A673 (cell line): ENCODE measurements at regions not wholly inside any gene's neighbourhood (a gene's known extent, or its start where the extent isn't known, plus 50 kb on each side); places are given as distances from the start of the nearest gene placed in this dataset.

ENCODE experiments used
- BruUV-seq: library from RNA; stranded (reverse); fragments of 400-500 nt; replicated peaks from 2 replicates; lab custom pipeline; 2021; lab: Mats Ljungman, UMichigan
- CTCF ChIA-PET: fragments of 300-600 bp; sonication (Branson Sonifier 250); formaldehyde crosslinking; loops from one replicate; lab custom pipeline; 2022; ENCODE audit warnings: antibody characterized with exemption; lab: Charles Lee
- POLR2A ChIA-PET: fragments of 300-600 bp; sonication (Branson Sonifier 250); formaldehyde crosslinking; loops from one replicate; lab custom pipeline; 2022; ENCODE audit warnings: antibody characterized with exemption; ENCODE audit not compliant: low non-redundant PET; lab: Charles Lee
- DNase-seq: peaks from one replicate; pipeline ENCODE4 v3.0.0-alpha.2; 2015; ENCODE audit warnings: low spot score
- H3K27ac ChIP-seq: fragments of 200-600 bp; sonication (generic); 2 replicates; pipeline ENCODE4 v1.5.1; 2016; ENCODE audit warnings: mixed run types, low read depth, mild to moderate bottlenecking, mixed read lengths, antibody characterized with exemption, low read length; ENCODE audit not compliant: poor library complexity, severe bottlenecking
- H3K27me3 ChIP-seq: fragments of 200-600 bp; sonication (generic); replicated peaks from 2 replicates; pipeline ENCODE4 v1.6.1; 2017; ENCODE audit warnings: mixed run types, low read depth, mild to moderate bottlenecking, mixed read lengths, antibody characterized with exemption, low read length; ENCODE audit not compliant: insufficient read depth, poor library complexity
- H3K36me3 ChIP-seq: fragments of 200-600 bp; sonication (generic); 2 replicates; pipeline ENCODE4 v1.6.1; 2016; ENCODE audit warnings: mixed run types, mild to moderate bottlenecking, mixed read lengths, antibody characterized with exemption, low read length; ENCODE audit not compliant: insufficient read depth, poor library complexity, severe bottlenecking
- H3K4me1 ChIP-seq: fragments of 200-600 bp; sonication (generic); 2 replicates; pipeline ENCODE4 v1.6.1; 2017; ENCODE audit warnings: mixed run types, mild to moderate bottlenecking, mixed read lengths, antibody characterized with exemption, low read length; ENCODE audit not compliant: insufficient read depth, poor library complexity, severe bottlenecking
- H3K4me3 ChIP-seq: fragments of 200-600 bp; sonication (generic); 2 replicates; pipeline ENCODE4 v1.5.1; 2016; ENCODE audit warnings: low read depth, mixed run types, mild to moderate bottlenecking, mixed read lengths, low read length; ENCODE audit not compliant: poor library complexity, severe bottlenecking
- H3K9me3 ChIP-seq: fragments of 200-600 bp; sonication (generic); 2 replicates; pipeline ENCODE4 v1.6.1; 2016; ENCODE audit warnings: mixed run types, low read depth, mild to moderate bottlenecking, mixed read lengths, antibody characterized with exemption, low read length; ENCODE audit not compliant: poor library complexity, severe bottlenecking
- CTCF ChIP-seq: fragments of 300-800, 200-600 bp; sonication (generic); conservative IDR thresholded peaks from 2 replicates; pipeline ENCODE4 v1.5.1; 2017; ENCODE audit warnings: low read depth, mild to moderate bottlenecking, antibody characterized with exemption, low read length, moderate library complexity, mixed read lengths
- EZH2 ChIP-seq: fragments of 200-600 bp; sonication (generic); IDR thresholded peaks from 2 replicates; pipeline ENCODE4 v1.6.1; 2017; ENCODE audit warnings: borderline replicate concordance, low read depth, mild to moderate bottlenecking, mixed read lengths, antibody characterized with exemption, low read length; ENCODE audit not compliant: poor library complexity, severe bottlenecking
- intact Hi-C: fragments of 100-400 bp; cut with micrococcal nuclease; formaldehyde crosslinking; loops from one replicate; pipeline ENCODE4 v1.10.0; 2022; ENCODE audit not compliant: unreplicated experiment

GRCh38 chr13:73388586-73388985, 329.8 kb downstream of the KLF5 start:
- CTCF ChIA-PET, result no interaction called here
- Histone ChIP-seq H3K9me3 (no peaks in the 10 kb centered on the region), H3K36me3 (no peaks in the 10 kb centered on the region), H3K27ac (no peak overlapping the region), H3K4me3 (no peak overlapping the region), H3K4me1 (no peaks in the 10 kb centered on the region), H3K27me3 (no peaks in the 10 kb centered on the region)
- TF ChIP-seq CTCF (no peak), EZH2 (no peak)
- no peak for DNase-seq
- intact Hi-C loops, result no loop called here
- POLR2A ChIA-PET, result no interaction called here
- no TSS peak for BruUV-seq

- Histone ChIP-seq H3K27me3 (no peaks in the 10 kb centered on the region), H3K36me3 (no peaks in the 10 kb centered on the region), H3K4me3 (no peak overlapping the region), H3K27ac (no peak overlapping the region), H3K9me3 (no peaks in the 10 kb centered on the region), H3K4me1 (no peaks in the 10 kb centered on the region)
- BruUV-seq, result no TSS peak
- CTCF ChIA-PET, result no interaction called here
- no peak for DNase-seq
- intact Hi-C loops, result no loop called here
- no peak for TF ChIP-seq CTCF
- no peak for TF ChIP-seq EZH2
- POLR2A ChIA-PET, result interaction anchor here (0.6 kb wide), 1 partner anchor 10 kb away, joined by 6 read pairs; no protein-coding TSS in a partner anchor
These were observed 328.5 kb downstream of the KLF5 start for GRCh38 chr13:73387318-73387717.

DNA sequence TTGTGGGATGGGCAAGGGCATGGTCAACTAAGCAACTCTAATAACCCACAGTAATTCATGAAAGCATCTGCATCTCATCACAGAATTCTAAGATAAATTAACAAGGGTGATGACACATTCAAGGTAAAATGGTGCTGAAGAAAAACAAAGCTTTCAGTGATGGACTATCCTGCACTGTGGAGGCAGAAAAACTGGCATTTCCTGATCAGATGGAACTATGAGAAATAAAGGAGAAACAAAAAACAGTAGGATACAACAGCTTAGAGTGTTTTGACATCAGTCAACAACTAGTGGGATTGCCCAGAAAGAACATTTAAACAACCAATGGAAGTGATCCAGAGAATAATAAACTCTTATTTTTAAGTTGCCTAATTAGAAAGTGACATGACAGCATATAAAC, 327.0 kb downstream of the KLF5 start:
- ChIA-PET CTCF (no interaction called here), POLR2A (no interaction called here)
- Histone ChIP-seq H3K36me3 (no peaks in the 10 kb centered on the region), H3K4me1 (no peaks in the 10 kb centered on the region), H3K4me3 (no peak overlapping the region), H3K9me3 (no peaks in the 10 kb centered on the region), H3K27me3 (no peaks in the 10 kb centered on the region), H3K27ac (no peak overlapping the region)
- no peak for DNase-seq
- intact Hi-C loops, result no loop called here
- BruUV-seq, result no TSS peak
- TF ChIP-seq EZH2 (no peak), CTCF (no peak)
